HG03280 (cell line): ENCODE measurements at regions not wholly inside any gene's neighbourhood (a gene's known extent, or its start where the extent isn't known, plus 50 kb on each side); places are given as distances from the start of the nearest gene placed in this dataset.

Source experiments
- ATAC-seq: cut with Tn5 transposase; IDR thresholded peaks from one replicate; pipeline ENCODE4 v1.9.1; 2021; ENCODE audit warnings: mild to moderate bottlenecking, moderate library complexity; ENCODE audit not compliant: unreplicated experiment

DNA sequence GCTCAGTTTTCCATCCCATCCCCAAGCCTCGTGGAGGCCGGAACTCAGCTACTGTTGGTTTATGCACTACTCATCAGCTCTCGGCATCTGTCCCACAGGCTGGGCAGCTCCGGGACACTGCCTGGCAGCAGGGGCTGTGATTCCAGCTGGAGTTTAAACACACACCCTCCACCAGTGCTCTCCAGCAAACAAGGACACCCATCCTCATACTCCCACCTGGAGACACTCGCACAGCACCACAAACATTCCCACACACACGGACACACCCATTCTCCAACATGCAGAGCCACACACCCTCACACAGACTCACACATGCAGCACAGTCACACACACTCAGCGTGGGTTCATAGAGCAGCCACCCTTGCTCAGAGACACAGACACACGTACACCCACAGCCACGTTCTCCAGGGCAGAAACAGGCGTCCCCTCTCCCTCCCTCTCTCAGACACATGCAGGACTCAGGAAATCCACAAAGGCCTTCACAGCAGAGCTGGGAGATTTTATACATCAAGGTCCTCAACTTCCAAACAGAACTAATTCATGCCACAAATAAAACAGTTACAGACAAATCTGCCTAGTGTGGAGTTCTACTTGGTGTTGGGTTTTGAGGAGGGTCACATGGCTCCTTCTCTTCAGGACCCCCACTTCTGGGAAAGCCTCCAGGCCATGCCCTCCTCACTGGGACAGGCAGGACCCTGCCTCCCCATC, 785.4 kb downstream of the UQCRFS1 start:
- ATAC-seq = no peak

DNA sequence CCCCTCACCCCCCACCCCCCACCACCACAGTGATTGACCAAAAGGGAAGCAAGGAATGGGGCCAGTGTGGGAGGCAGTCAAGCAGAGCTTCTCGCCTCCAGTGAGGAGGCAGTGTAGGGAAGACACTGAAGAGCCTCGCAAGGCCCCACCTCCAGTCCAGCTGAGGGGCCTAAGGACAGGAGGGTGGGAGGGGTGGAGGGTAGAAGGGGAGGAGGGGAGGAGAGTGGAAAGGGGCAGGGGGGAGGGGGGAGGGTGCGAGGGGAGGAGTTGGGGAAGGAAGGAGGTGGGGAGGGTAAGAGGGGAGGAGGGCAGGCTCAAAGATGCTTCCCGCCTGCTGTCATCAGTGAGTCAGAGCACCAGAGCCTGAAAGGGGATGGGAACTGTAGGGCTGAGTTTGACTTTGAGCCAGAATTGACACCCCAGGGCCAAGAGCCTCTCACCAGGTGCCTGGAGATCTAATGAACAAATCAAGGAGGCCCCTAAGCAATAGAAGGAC, 786.2 kb downstream of the UQCRFS1 start:
- ATAC-seq = no peak

DNA sequence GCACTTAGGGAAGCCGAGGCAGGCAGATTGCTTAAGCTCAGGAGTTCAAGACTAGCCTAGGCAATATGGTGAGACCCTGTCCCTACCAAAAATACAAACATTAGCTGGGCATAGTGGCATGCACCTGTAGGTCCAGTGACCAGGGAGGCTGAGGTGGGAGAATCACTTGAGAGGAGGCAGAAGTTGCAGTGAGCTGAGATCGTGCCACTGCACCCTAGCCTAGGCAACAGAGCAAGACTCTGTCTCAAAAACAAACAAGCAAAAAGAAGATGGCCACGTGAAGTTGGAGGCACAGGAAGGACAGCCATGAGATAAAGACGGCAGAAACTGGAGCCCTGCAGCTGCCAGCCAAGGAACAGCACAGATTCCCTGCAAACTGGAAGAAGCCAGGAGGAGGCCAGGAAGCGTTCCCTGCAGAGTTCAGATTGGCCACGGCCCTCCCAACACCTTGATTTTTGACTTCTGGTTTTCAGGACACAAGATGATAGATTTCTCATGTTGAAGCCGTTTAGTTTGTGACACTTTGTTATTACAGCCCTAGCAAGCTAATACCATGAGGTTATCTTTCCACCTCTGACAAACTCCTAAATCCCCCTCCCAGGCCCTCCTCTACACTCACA, 786.7 kb downstream of the UQCRFS1 start:
- no peak for ATAC-seq

DNA sequence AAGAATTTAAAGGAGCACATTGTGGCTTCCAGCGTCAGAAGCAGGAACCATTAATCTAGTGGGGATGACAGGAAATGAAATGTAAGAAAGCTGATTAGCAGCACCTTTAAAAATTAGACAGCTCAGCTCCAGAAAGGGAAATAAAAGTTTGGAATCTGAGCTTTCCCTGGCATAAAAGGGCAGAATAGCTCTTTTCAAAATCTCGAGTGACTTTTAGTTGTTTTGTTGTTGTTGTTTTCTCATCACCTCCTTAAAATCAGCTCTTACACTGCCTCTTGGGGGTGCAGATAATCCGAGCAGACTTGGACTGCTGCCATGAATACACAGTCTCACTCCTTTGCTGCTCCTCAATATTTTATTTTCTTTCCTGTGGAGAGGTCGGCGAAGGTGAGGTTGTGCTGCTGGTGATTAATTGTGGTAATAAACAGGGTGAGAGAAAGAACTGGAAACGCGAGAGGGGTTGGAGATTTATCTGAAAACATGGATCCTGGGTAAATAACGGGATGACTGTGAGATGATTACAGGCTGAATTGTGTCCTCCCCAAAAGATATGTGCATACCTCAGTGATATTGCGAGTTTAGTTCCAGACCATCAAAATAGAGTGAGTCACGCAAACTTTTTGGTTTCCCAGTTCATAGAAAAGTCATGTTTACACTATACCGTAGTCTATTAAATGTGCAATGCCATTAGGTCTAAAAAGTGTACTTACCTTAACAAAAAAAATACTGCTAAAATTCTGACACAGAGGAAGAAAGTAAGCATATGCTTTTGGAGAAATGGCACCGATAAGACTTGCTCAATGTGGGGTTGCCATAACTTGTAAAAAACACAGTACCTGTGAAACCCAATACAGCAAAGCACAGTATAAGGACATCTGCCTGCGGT, 787.7 kb downstream of the UQCRFS1 start:
- ATAC-seq = no peak

DNA sequence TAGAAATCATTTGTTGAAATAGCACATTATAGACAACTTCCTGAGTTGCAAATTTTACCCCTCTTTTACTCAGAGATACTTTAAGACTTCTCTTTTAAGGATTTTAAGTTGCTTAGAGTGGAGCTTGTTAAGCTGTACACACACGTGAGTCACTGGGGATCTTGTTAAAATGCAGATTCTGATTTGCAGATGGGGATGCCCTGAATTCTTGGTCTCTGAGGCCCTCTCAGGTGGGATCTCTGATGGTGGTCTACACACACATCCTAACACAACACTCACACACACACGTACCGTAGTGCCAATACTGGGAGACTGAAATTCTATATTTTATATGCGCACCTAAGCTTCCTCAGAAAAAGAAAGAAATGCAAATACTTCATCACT, 788.3 kb downstream of the UQCRFS1 start:
- ATAC-seq = no peak

DNA sequence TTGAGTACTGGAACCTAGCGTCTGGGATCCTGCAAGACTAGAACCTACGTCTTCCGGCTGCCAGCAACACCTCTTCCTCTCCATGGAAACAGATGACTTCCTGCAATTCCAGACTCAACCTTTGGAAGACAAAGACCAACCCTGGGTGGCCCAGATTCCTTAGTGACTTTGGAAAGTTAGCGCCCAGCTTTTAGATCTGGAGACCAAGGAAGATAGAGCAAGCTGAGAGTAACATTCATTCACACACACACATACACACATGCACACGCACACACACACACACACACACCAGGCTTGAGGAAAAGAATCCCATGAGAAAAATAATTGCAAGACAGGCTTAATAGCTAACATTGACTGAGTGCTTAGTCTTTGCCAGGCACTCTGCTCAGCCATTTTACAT, 788.9 kb downstream of the UQCRFS1 start:
- no peak for ATAC-seq

DNA sequence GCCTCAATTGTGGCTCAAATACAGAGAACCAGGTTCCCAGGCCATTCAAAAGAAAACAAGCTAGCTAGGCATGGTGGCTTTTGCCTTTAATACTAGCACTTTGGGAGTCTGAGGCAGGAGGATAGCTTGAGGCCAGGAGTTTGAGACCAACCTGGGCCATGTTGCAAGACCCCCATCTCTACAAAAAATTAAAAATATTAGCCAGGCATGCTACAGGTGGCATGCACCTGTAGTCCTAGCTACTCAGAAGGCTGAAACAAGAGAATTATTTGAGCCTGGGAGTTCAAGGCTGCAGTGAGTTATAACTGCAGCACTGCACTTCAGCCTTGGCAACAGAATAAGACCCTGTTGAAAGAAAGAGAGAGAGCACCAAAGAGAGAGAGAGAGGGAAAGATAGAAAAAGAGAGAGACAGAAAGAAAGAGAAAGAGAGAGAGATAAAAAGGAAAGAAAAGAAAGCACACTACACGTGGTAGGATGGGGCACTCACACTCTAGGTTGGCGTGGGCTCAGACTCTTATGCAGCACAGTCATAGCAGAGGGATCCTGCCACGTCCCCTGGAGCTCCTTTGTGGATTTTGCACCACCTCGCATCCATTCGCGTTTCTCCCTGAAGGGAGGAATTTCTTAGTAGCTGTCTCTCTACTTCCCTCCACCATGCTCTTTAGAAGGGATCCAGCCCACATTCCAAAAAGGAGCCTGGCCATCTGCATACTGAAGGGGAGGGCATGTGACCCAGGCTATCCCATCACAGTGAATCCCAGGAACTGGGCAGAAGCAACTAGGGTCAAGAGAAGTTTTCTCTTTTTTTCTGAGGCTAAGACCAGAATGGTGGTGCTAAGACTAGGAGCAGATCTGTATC, 789.9 kb downstream of the UQCRFS1 start:
- no peak for ATAC-seq

DNA sequence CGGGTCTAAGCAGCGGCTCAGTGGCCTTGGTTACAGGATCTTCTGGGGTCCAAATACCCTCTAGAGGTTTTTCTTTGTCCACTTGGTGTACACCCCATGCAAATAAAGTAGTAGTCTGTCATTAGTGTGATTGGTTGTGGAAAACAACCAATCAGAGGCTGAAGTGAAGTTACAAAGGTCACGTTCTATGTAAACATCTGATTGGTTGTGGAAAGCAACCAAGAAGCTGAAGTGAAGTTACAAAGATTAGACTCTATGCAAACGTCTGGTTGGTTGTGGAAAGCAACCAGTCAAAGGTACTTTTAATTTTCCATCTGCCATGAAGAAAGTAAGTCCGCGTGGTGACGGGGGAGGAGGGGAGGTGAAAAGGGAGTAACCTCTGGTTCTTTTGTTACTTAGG, 790.9 kb downstream of the UQCRFS1 start:
- ATAC-seq = no peak

DNA sequence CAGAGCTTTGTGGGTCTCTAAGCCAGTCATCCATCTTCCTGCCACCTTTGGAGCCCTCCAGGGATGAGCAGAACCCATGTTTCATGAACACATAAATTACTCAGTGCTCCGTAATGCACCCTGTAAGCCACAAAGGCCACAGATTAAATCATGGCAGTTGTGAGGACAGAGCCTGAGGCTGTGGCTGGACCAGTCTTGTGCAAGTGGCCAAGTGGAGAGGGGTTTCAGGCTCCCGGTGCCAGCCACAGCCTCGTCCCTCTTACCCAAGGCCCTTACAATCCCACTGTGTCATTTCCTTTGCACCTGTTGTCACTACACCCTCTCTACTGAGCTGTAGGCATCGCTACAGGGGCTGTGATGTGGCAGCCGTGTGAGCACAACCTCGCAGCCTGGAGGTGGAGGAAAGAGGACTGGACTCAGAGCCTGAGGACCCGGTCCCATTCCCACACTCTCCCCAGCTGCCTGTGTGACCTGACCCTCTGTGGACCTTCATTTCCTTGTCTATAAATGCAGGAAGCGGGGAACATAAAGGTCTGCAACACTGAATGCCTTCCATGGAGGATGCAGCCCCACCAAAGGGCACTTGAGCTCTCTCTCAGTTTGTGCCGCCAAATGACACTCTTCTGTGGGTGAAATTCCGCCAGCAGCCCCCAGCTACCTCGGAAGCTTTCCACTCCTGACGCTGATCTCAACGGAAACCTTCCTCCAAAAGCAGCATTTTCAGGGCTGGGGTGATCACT, 792.0 kb downstream of the UQCRFS1 start:
- no peak for ATAC-seq

DNA sequence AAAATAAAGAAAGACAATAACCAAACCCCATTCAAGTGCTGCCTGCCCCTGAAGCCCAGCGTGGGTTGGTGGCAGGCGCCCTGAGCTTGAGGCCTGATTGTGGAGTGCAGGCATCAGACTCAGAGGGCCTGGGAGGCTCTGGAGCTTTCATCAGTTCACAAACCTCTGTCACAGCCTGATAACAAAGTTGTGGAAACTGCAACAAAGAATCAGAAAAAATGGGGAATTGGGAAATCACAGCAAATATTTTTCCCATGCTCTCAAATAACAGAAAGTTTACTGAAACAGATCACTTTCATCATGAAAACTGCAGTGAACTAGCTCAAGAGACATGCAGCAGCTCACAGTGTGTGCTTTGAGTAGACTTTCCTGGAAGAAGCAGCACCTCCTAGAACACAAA, 793.6 kb downstream of the UQCRFS1 start:
- ATAC-seq = no peak

DNA sequence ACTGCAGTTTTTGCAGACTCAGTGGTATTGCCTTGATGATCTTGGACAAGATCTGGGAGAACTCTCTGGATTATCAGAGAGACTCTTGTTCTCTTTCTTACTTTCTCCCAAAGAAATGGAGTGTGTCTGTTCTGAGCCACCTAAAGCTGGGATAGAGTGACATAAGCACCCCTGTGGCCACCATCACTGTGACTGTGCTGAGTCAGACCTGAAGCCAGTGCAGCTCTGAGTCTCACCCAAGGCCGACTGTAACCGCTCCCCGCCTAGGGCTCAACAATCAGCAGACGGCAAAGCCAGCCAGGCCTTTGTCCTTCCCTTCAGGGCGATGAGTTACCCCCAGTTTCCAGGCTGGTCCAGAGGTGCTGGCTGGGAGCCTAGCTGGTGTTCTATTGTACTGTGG, 795.6 kb downstream of the UQCRFS1 start:
- no peak for ATAC-seq

DNA sequence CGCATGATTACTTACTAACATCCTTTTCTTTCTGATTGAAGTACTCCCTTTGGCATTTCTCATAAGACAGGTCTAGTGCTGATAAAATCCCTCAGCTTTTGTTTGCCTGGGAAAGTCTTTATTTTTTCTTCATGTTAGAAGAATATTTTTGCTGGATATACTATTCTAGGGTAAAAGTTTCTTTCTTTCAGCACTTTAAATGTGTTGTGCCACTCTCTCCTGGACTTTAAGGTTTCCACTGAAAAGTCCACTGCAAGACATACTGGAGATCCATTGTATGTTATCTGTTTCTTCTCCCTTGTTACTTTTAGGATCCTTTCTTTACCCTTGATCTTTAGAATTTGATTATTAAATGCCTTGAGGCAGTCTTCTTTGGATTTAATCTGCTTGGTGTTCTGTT, 796.7 kb downstream of the UQCRFS1 start:
- ATAC-seq = no peak

DNA sequence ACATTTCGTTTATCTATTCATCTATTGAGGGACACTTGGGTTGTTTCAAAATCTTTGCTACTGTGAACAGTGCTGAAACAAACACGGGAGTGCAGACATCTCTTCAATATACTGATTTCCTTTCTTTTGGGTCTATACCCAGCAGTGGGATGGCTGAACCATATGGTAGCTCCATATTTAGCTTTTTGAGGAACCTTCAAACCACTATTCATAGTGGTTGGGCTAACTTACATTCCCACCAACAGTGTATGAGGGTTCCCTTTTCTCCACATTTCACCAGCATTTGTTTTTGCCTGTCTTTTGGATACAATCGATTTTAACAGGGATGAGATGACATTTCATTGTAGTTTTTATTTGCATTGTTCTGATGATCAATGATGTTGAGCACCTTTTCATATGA, 798.2 kb downstream of the UQCRFS1 start:
- no peak for ATAC-seq

DNA sequence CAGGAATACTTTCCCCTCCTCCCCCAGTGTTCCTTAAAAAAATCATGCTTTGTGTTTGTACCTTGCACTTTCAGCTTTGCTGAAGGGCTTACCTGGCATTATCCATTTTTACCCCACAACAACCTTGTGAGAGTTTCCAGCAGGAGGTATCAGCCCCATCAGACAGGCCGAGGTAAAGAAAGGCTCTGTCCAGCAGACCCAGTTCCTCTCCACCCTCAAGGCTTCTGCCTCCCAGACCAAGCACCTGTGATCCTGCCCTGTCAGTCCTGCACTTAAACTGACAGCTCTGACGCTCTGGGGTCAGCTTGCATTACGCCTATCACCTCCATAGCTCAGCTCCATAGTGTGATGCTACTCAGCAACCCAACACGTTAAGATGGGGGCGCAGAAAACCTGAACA, 803.1 kb downstream of the UQCRFS1 start:
- ATAC-seq = no peak

DNA sequence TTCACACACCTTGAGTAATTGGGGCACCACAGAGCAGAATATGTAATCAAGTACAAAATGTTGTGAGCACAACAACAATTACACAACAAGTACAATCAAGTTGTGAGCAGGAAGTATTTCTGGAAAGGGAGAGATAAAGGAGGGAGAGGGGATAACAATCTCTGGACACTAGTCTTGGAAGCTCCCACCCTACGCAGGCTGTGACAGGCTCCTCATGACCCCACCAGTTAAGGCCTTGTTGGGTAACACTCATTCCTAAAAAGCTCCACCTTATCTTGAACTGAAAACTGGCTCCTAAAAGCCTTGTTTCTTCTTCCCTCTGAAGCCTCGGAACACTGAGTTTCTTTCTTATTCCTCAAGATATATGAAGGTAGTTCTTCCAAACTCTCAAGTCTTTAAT, 806.0 kb downstream of the UQCRFS1 start:
- no peak for ATAC-seq

DNA sequence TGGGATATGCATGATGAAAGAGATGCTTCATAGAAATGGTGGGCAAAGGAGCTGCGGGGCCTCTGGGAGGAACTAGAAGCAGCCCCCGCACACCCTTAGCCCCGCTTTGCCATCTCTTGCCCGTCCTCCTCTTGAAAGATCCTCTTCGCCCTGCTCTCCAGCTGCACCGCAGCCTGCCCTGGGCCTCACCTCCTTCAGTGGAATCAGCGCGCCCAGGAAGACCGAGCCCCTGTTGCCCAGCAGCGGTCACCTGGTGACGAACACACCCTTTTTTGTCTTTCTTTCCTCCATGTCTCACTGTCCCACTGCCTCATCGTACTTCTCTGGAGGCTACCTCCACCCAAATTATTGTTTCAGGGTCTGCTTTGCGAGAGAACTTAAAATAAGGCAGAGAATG, 807.6 kb downstream of the UQCRFS1 start:
- no peak for ATAC-seq

DNA sequence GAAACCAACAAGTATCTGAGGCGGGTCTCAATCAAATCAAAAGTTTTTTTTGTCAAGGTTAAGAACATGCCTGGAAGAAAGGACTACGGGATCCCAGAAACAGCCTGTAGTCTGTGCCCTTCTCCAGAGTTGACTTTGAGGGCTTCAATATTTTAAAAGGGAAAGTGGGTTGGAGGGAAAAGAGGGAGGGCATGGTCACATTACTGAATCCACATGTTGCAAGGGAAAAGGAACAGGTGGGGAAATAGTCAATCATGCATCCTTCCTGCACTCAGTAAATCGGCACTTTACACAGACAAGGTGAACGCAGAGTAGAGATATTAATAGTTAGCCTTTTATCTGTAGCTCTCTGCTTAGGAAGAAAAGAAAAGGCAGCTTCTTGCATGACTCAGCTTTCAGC, 808.5 kb downstream of the UQCRFS1 start:
- no peak for ATAC-seq

DNA sequence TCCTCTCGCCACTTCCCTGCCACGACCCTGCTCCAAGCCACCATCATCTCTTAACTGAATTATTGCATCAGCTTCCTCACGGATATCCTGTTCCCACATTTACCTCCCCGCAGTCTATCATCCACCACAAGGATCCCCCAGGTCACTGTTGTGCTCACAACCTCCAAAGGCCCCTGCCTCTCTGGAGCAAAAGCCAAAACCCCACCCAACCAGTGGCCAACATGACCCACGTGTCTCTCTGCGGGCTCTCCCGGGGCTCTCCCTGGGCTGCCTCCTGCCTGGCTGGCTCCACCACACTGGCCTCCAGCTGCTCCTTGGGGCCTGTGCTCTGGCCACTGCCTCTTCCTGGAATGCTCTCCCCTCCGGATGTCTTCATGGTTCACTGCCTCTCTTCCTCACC, 809.3 kb downstream of the UQCRFS1 start:
- no peak for ATAC-seq

DNA sequence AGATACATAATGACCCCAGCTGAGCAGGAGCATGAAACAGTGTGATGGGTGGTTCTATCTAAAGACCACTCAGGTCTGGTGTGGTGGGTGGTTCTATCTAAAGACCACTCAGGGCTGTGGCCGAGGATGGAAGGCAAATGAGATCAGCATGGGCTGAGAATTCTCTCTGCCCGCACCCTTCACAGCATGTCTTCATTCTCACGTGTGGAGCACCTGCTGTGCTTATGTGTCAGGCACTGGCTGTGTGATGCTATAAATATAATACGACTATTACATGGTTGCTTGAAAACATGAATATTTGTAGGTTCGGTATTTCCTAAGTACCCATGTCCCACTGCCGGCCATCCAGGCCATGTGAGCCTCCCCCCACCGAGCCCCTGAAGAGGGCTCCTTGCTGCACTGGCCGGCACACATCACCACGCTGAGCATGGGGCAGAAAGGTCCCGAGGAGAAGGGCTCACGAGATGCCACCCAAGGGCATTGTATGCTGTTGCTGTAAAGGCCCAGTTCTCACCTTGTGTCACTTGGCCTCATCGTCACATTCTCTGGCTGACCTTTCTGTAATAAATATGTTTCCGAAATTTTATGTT, 810.2 kb downstream of the UQCRFS1 start:
- ATAC-seq = no peak
